WI38 (cell line): ENCODE measurements at regions not wholly inside any gene's neighbourhood (a gene's known extent, or its start where the extent isn't known, plus 50 kb on each side); places are given as distances from the start of the nearest gene placed in this dataset.

Experiments used
- H3K4me3 ChIP-seq: 2 replicates; pipeline ENCODE4 v1.5.1; 2011; ENCODE audit warnings: low read depth, mild to moderate bottlenecking, control low read depth, low read length
- CTCF ChIP-seq: IDR thresholded peaks from 2 replicates; pipeline ENCODE4 v1.5.1; 2012; ENCODE audit warnings: low read depth, mild to moderate bottlenecking, control low read depth, low read length

- peak overlapping the region; percentile 11; the same call in 1 of the 2 replicates for H3K4me3 ChIP-seq
- TF ChIP-seq CTCF: no peak
These were observed 121.7 kb upstream of the GLI2 start for GRCh38 chr2:120613742-120614571.

- H3K4me3 ChIP-seq: no peak overlapping the region
- no peak for TF ChIP-seq CTCF
These were observed 120.8 kb upstream of the GLI2 start for GRCh38 chr2:120614901-120615300.

GRCh38 chr2:120616261-120616660 lies 119.4 kb upstream of the GLI2 start:
- TF ChIP-seq CTCF: no peak
- H3K4me3 ChIP-seq: no peak overlapping the region

- TF ChIP-seq CTCF: no peak
- no peak overlapping the region for H3K4me3 ChIP-seq
These were observed 118.6 kb upstream of the GLI2 start for GRCh38 chr2:120617055-120617454.

- no peak overlapping the region for H3K4me3 ChIP-seq
- no peak for TF ChIP-seq CTCF
These were observed 116.8 kb upstream of the GLI2 start for GRCh38 chr2:120618830-120619229.

GRCh38 chr2:120619579-120619978 lies 116.1 kb upstream of the GLI2 start:
- no peak overlapping the region for H3K4me3 ChIP-seq
- no peak for TF ChIP-seq CTCF

- no peak overlapping the region for H3K4me3 ChIP-seq
- TF ChIP-seq CTCF: no peak
These were observed 115.5 kb upstream of the GLI2 start for GRCh38 chr2:120620025-120620793.
